GM18502 (cell line): ENCODE measurements at regions not wholly inside any gene's neighbourhood (a gene's known extent, or its start where the extent isn't known, plus 50 kb on each side); places are given as distances from the start of the nearest gene placed in this dataset.

Experiments used
- ATAC-seq: cut with Tn5 transposase; IDR thresholded peaks from one replicate; pipeline ENCODE4 v1.9.1; 2021; ENCODE audit warnings: mild to moderate bottlenecking; ENCODE audit not compliant: unreplicated experiment, poor library complexity

DNA sequence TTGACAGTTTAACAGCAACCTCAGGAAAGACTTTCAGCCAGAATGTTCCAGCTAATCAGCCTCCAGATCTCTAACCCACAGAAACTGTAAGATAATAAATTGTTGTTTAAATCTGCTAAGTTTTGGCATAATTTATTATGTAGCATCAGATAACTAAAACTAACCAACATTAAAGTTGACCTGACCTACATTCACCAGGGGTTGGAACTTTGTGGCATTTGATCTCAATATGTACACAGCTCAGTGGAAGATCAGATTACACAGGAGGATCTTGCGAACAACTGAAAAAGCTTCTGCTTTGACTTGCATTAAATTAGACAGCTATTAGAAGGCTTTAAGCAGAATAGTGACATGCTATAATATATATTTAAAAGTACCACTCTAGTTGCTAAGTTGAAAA, 91.4 kb upstream of the POU1F1 start:
- no peak for ATAC-seq

DNA sequence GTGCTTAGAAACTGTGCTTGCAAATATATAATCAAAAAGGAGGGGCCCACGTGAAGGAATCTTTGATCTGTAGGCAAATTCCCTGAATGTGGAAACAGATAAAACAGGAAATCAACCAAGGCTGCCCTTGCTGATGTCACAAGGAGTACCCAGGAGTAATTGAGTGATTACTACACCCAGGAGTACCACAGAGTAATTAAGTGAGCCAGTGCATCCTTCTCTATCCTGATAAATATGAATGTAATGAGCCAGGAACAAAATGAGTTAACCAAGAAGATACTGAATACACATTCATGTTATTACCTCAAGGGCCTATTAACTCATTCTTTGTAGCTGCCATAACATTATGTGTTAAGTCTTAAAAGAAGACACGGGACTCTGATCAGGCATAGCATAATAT, 87.3 kb upstream of the POU1F1 start:
- no peak for ATAC-seq

DNA sequence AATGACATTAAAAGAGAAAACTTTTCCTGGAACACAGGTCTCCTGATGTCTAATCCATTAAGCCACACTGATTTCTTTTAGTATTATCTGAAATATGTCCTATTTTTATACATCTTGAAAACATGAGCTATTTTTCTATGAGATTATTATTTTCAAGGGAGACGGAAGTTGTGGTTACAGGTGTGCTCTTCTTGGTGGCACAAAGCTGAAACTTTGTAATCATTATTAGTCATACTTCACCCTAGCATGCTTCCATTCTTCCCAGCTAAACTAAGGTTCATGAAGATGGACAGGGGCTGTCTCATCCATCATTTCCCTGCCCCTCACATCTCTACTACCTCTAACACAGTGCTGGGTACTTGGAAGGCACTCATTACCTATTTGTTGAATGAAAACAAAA, 85.6 kb upstream of the POU1F1 start:
- no peak for ATAC-seq

DNA sequence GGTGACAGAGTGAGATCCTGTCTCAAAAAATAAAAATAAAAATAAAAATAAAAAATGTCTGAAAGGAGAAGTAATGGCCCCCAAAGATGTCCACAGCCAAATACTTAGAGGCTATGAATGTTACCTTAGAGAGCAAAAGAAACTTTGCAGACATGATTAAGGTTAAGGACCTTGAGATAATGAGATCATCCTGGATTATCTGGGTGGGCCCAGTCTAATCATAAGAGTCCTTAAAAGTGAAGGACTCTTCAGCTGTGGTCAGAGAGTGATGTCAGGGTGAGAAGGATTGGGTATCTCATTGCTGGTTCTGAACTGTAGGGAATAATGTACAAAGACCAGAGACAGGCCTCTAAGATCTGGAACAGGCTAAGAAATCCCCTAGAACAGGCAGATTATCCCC, 84.9 kb upstream of the POU1F1 start:
- no peak for ATAC-seq

DNA sequence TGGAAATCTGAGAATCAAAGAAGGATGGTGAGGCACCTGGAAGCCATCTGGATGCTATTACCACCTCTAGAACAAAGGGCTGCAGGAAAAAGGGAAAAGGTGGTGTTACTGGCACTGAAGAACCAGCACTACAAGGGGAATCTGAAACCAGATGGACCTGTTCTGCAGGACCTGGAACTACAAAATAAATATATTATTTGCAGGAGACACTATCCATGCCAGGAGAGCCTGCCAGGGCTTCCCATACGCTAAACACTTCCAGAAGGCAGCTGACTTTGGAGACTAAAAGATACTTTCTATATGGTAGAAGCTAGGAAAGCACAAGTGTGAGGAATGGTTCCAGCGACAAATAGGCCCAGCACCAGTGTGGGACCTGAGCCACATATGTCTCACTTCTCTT, 83.4 kb upstream of the POU1F1 start:
- no peak for ATAC-seq

DNA sequence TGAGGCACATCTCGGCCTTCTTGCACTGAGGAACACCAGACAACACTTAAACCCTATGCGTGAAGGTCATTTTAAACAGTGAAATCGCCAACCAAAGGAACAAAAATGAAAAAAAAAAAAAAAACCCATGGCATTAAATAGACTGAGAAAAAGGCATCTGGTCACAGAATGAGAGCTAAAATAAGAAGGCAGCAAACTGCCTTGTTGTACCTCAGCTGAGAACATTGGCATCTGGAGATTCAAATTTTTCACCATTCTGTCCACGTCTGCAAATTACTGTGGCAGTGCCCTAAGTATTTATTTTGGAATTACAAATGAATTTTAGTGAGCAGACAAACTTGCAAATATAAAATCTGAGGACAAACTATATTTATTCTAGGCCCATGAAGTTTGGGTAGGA, 82.6 kb upstream of the POU1F1 start:
- ATAC-seq = no peak

DNA sequence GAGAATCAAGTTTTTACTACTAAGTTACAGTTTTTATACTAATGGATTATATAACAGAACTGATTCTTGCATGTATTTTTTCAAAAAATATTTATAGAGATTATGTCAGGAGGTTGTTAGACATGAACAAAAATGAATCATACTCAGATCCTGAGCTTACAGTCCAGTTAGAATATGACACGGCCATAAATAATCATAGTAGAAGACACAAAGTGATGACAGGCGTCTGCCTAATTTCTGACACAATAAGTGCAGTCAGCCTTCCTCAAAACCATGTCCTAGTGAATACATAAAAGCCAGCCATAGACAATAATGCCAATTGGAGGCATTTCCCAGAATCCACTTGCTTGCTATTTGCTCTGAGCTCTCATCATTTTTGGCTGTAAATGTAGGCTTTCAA, 81.7 kb upstream of the POU1F1 start:
- no peak for ATAC-seq

DNA sequence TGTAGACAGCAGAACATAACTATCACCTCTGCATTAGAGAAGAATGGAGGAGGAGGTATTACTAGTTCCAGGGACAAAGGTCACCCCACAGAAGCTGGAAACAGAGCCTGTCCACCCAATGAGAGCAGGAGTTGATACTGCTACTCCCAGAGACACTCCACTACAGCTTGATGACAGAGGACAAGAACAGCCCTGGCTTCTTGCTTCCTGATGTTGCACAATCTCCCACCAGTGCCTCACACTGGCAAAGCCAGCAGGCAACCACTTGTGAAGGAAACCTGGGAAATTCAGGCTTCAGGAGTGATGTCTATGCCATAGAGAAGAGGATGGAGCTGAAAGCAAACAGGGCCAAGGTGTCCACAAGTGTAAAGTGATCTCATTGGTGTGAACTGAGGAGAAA, 78.0 kb upstream of the POU1F1 start:
- ATAC-seq = no peak

DNA sequence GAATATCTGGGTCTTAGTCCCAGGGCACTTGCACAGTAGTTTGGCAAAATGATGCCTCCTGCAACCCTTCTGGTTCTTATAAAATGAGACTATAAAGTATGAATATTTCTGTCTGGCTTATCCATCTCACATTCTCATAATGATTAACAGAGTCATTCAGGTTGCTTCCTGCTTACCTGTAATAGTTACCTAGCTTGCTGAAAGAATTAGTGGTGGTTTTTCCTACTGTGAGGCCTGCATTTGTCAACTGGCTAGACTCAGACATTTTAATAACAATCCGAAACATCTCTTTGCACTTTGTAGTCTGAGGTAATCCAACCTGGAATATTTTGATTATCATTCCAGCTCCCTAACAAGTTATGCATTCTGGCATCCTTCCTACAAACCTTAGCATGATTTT, 75.6 kb upstream of the POU1F1 start:
- ATAC-seq = no peak

DNA sequence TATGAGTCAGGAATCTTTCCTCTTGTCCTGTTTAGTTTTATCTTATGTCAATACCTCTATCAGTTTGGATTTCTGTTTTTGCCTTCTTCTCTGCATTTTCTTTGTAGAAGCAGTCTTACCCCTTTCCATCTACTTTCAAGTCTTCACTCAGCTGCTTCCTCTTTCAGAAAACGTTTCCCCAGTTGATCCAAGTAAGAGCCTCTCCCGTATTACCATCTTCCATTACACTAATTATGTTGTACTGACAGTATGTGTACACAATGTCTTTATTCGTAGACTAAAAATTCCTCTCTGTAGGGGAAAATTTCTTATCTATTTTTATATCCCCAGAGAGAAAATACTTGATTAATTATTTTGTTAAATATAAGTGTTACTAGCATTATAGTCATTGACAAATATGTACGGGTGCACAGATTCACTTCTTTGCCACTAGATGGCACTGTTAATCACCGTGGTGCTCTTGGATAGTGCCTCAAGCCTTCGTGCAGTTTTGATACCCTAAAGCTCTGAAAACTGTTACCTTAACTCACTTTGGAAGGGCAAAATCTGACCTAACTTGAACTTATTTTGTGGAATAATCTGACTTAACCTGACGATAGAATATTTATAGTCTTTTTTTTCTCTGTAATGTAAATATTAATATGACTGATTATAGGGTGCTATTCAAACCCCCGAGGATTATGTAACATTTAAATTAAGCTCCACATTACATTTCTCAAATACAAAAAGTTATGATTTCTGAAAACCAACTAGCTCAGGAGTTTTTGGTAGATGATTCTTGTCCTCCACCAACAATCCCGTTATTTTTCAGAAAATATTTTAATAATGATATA, 74.2 kb upstream of the POU1F1 start:
- peak; percentile 99 for ATAC-seq

DNA sequence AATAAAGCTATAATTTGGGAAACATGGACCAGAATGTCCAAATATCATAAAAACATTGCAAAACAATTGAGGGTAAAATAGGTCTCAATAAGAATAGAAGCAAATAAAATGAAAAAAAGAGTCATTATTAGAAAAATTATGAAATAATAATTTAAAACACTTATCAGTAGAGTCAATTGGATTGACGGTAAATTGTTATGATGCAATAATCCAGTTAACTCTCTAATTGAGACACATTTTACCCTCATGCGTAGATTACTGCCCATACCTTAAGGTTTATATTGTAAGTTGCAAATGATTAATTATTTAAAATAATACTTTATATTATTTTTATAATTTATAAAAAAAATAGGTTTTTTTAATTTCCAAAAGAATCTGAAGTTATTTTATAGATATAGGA, 73.4 kb upstream of the POU1F1 start:
- no peak for ATAC-seq

DNA sequence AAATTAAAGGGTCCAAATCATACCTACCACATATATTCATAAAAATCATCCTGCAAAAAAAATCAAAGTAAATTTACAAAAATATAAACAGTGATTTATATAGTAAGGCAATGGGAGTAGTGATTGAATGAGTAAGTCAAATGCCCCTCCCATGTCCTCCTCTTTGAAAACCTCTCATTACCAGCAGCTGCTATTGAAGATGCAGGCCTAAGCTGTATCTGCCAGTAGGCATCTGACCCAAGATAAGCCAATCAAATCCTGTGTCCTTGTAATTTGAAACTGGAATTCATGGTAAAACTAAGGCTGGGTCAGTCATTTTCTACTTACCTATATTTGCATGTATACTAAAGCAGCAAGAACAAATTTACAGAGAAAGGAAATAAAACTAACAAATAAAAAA, 60.4 kb upstream of the POU1F1 start:
- ATAC-seq = no peak

DNA sequence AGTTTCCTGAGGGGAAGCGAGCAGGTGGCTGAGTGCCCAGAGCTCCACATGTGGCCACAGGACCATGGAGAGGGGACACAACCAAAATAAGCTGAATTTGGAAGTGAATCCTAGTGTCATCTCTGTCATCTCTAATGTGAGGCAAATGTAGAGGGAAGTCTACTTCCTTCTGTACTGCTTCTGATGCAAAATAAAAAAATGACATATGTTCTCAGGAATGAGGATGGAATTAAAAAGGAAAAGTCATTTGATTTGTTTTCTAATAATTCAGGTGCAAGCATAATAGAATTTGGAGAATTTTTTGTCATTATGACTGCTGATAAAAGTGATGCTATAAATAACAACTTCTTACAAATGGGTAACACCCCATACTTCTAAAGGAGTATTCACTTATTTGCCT, 59.5 kb upstream of the POU1F1 start:
- no peak for ATAC-seq

DNA sequence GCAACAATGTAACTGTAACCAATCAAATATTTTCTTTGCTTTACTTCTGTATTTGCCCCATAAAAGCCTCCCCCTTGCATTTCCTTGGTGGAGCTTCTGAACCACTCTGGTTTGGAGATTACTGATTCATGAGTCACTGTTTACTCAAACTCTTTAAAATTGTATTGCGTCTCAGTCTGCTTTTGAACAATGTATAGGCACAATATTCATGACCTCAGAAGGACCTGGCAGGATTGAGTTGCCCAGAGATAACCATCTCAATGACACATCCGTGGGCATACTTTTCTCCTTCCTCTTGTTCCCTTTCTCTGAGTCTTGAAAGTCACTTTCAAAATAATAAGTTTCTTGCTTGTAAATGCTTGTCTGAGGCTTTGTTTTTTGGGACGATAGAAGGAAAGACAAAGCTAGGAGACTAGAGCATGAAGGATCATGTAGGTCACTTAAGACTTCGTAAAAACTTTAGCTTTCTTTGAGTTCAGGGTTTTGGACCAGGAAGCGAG, 57.1 kb upstream of the POU1F1 start:
- ATAC-seq = no peak

DNA sequence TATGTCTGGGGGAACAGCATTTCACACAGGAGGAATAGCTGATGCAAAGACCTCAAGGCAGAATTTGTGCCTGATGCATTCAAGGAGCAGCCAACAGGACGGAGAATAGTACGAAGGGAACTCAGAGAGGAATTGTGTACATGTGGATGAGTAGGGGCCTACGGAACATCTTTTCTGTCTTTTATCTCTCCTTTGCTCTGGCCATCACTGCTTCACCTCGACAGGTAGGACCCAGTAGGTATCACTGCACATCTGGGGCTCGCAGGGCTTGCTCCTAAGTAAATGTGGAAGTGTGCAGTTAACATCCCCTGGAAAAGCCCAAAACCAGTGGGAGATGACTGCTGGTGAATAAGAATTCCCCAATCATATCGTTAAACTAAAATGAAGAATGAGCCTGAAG, 56.4 kb upstream of the POU1F1 start:
- no peak for ATAC-seq

DNA sequence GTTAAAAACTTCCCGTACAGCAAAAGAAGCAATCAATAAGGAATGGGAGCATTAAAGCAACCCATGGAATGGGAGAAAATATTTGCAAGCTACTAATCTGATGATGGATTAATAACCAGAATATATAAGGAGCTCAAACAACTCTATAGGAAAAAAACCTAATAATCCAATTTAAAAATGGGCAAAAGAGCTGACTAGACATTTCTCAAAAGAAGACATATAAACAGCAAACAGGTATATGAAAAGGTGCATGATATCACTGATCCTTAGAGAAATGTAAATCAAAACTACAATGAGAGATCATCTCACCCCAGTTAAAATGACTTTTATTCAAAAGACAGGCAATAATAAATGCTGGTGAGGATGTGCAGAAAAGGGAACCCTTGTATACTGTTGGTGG, 52.7 kb upstream of the POU1F1 start:
- no peak for ATAC-seq
